IgD-negative memory B cell (primary cell): ENCODE measurements at regions not wholly inside any gene's neighbourhood (a gene's known extent, or its start where the extent isn't known, plus 50 kb on each side); places are given as distances from the start of the nearest gene placed in this dataset.

ENCODE experiments used
- H3K27ac Mint-ChIP-seq, 3 donors: one replicate each; pipeline ENCODE4 v1.8.0; 2020 to 2022; ENCODE audit warnings: mild to moderate bottlenecking in 3 of 3, mixed read lengths in 3 of 3, moderate library complexity in 1 of 3
- H3K27me3 Mint-ChIP-seq: one replicate; pipeline ENCODE4 v1.8.0; 2021; ENCODE audit warnings: mixed read lengths
- H3K36me3 Mint-ChIP-seq: one replicate; pipeline ENCODE4 v1.8.0; 2020; ENCODE audit warnings: mild to moderate bottlenecking, mixed read lengths
- H3K4me1 Mint-ChIP-seq, 3 donors: one replicate each; pipeline ENCODE4 v1.8.0; 2020 to 2022; ENCODE audit warnings: mixed read lengths in 3 of 3, mild to moderate bottlenecking in 1 of 3
- H3K4me3 Mint-ChIP-seq, 4 donors: one replicate each; pipeline ENCODE4 v1.8.0; 2020 to 2022; ENCODE audit warnings: mild to moderate bottlenecking in 4 of 4, mixed read lengths in 4 of 4, moderate library complexity in 3 of 4
- H3K9me3 Mint-ChIP-seq, 3 donors: one replicate each; pipeline ENCODE4 v1.8.0; 2020 to 2021; ENCODE audit warnings: mixed read lengths in 3 of 3, mild to moderate bottlenecking in 1 of 3

DNA sequence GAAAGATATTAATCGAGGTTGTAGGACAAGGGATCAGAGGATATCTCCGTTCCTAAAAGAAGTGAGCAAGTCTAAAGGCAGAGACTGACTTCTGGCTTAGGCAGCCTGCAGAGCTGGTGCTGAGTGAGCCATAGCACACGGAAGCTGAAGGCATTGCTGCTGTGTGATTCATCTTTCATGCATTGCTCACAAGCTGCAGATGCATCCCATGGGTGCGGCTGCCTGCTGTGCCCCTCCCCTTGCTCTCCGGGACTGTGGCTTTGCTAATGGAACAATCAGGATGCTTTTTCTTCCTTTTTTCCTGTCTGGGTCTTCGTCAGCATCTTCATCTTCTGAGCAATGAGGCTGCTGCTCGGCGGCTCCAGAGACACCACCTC is 341.4 kb downstream of the DIRAS2 start:
- no peaks in the 10 kb centered on the region for H3K4me1 Mint-ChIP-seq
- H3K36me3 Mint-ChIP-seq = peaks cover 2% of the 10 kb centered on the region
- H3K27me3 Mint-ChIP-seq = peaks cover 21% of the 10 kb centered on the region
- H3K27ac Mint-ChIP-seq = no peak overlapping the region
- peak overlapping the region in 1 of 4 donors; percentile 12 for H3K4me3 Mint-ChIP-seq
- no peaks in the 10 kb centered on the region for H3K9me3 Mint-ChIP-seq

DNA sequence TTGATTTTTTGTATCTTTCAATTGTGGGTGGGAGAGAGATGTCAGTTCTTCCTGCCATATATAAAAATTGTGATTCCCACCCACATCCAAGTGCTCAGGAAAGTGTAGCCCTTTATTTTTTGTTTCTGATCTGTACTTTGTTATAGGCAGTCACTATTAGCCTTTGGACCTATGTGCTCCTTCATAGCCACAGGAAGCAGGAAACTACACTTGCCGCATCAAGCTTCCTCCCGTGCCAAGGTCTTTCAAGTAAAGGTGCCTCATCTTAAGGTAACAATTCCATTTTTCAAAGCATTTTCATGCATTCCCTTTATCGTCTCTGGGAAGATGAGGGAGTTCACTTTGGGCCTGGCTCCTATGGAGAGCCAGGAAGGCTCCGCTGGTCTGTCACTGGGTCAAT is 339.0 kb downstream of the DIRAS2 start:
- Mint-ChIP-seq H3K4me3 (no peak overlapping the region), H3K4me1 (no peaks in the 10 kb centered on the region), H3K27me3 (peaks cover 20% of the 10 kb centered on the region), H3K27ac (no peak overlapping the region), H3K9me3 (no peaks in the 10 kb centered on the region), H3K36me3 (peaks cover 2% of the 10 kb centered on the region)

DNA sequence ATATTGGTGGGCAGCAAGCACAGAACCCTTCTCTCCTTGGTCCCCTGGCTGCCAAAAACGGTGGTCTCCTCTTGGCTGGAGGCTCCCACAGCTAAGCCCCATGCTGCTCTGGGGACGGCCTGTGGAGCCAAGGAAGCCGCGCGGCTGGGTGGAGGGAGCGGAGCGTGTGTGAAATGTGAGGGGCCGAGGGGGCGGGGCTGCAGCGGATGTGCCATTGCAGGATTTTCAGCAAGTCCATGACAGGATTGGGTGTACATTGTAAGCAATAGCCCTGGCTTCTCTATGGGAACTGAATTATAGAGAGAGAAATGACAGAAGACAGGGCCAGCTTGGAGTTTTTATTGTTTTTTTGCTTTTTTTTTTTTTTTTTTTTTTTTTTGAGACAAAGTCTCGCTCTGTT is 336.5 kb downstream of the DIRAS2 start:
- H3K27me3 Mint-ChIP-seq = peaks cover 15% of the 10 kb centered on the region

DNA sequence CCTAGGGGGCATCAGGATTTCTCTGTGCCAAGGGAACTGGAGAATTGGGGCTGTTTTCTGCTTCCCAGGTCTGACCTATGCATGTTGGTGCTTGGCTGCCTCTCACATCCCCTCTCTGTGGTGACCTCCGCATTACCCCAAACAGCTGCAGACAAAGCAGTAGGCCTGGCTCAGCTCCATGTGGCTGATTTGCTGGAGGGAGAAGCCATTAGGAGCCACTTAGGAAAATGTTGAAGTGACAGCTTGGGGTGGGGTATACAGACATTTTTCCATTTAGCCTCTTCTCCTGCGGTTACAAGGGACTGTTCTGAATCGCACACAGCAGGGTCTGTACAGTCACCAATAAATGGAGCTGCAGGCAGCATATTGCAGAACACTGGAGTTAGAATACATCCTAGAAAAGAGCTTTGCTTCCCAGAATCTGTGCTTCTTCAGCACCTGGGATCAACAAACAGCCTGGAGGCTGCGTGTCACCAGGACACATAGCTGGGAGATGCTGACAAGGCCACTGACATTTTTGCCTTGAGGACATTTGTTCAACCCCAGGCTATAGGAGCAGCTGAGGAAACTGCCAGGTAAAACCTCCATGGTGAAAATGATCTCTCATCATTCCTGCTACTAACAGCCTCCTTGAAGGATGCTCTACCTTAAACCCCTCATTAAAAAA is 335.3 kb downstream of the DIRAS2 start:
- Mint-ChIP-seq H3K27ac (no peak overlapping the region), H3K9me3 (no peaks in the 10 kb centered on the region), H3K27me3 (peaks cover 10% of the 10 kb centered on the region), H3K4me1 (no peaks in the 10 kb centered on the region), H3K4me3 (no peak overlapping the region), H3K36me3 (peaks cover 2% of the 10 kb centered on the region)

More for the DNA sequence above, 336.5 kb downstream of the DIRAS2 start:
- no peak overlapping the region for H3K27ac Mint-ChIP-seq
- H3K9me3 Mint-ChIP-seq = no peaks in the 10 kb centered on the region
- no peaks in the 10 kb centered on the region for H3K4me1 Mint-ChIP-seq
- H3K36me3 Mint-ChIP-seq = peaks cover 2% of the 10 kb centered on the region
- H3K4me3 Mint-ChIP-seq = no peak overlapping the region

DNA sequence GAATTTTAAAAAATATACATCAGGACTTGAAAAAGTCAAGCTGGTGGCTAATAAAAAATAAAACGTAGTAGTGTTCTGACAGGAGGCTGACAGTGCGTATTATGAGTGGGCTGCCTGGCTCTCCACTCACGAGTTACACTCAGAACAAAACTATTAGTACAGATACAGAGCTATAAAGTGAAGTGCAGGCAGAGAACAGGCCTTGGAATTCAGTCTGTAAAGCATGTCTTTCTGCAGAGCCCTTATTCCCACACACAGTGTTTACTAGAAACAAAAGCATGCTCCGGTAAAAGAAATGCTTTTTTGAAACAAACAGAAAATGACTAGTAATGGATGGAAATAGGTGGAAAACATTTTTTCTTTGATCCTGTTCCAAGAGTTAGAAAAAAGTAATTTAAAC is 334.7 kb downstream of the DIRAS2 start:
- no peaks in the 10 kb centered on the region for H3K9me3 Mint-ChIP-seq
- no peak overlapping the region for H3K4me3 Mint-ChIP-seq
- H3K27ac Mint-ChIP-seq = no peak overlapping the region
- peaks cover 2% of the 10 kb centered on the region for H3K36me3 Mint-ChIP-seq
- no peaks in the 10 kb centered on the region for H3K4me1 Mint-ChIP-seq
- peaks cover 10% of the 10 kb centered on the region for H3K27me3 Mint-ChIP-seq

DNA sequence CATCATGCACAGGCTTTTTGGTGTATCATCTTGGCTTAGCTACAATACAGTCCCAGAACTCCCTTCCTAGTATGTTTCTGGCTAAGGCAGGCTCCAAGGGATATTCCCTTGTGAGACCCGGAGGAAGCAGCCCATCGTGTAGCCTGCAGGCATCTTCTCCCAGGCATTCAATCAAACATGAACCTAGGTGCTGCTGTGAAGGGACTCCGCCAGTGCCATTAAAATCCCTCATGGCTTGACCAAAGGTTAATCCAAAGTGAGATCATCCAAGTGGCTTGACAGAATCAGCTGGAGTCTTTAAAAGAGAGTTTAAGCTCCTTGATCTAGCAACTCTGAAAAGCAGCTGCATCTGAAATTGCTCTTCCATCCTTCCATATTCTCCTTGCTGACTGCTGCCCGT is 333.9 kb downstream of the DIRAS2 start:
- Mint-ChIP-seq H3K4me1 (no peaks in the 10 kb centered on the region), H3K36me3 (peaks cover 2% of the 10 kb centered on the region), H3K27me3 (peaks cover 12% of the 10 kb centered on the region)

DNA sequence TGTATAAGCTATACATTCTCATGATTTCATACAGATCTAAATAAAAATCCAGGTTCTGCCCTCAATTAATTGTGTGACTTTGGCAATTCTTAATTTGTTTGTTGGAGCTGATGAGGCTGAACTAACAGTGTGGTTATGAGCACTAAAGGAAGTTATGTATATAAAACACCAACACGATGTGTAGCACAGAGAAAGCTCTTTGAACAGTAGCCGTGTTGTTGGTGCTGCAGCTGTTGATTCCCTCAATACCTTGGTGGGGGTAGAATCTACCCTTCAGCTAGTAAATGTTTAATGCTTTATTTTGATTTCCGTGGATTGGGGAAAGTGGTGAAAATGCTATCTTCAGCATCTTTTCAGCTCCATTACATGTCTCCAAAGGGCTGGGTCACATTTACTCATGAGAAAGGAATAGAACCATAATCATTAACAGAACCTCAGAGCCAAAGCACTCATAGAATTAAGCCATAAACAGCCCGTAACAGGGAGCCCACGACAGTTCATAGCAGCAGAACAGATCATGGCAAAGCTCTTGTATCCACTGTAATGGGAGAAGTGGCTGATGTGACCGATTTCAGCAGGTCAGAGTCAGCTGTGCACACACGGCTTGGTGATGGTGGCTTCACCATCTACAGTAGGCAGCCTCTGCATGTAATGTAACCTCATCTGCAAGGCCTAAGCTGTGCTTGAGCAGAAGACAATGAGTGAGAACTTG is 332.7 kb downstream of the DIRAS2 start:
- Mint-ChIP-seq H3K27me3 (peaks cover 5% of the 10 kb centered on the region), H3K4me3 (no peak overlapping the region), H3K36me3 (no peaks in the 10 kb centered on the region)

More for the DNA sequence above, 333.9 kb downstream of the DIRAS2 start:
- H3K9me3 Mint-ChIP-seq = peaks cover 0 to 2% (median 0%) of the 10 kb centered on the region in 3 donors
- no peak overlapping the region for H3K27ac Mint-ChIP-seq
- H3K4me3 Mint-ChIP-seq = no peak overlapping the region

DNA sequence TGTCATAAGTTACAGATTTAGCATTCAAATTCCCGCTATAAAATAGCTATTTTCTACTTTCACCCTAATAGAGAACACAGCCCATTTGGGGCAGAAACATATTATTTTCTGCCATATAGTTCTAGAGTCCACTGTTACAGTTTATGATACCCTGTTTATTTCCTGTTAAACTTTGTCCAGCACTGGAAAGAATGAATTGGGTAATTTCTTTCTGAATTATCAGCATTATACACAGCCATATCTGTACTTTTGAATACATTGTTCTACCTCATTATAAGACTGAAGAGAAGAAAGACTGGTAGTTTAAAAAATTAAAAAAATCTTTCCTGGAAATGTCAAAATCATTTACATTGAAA is 332.1 kb downstream of the DIRAS2 start:
- peaks cover 0 to 2% (median 0%) of the 10 kb centered on the region in 3 donors for H3K9me3 Mint-ChIP-seq
- H3K27me3 Mint-ChIP-seq = peaks cover 5% of the 10 kb centered on the region
- H3K4me3 Mint-ChIP-seq = no peak overlapping the region
- no peak overlapping the region for H3K27ac Mint-ChIP-seq
- no peaks in the 10 kb centered on the region for H3K4me1 Mint-ChIP-seq
- H3K36me3 Mint-ChIP-seq = no peaks in the 10 kb centered on the region

More for the DNA sequence above, 332.7 kb downstream of the DIRAS2 start:
- Mint-ChIP-seq H3K27ac (no peak overlapping the region), H3K9me3 (peaks cover 0 to 2% (median 0%) of the 10 kb centered on the region in 3 donors), H3K4me1 (no peaks in the 10 kb centered on the region)

DNA sequence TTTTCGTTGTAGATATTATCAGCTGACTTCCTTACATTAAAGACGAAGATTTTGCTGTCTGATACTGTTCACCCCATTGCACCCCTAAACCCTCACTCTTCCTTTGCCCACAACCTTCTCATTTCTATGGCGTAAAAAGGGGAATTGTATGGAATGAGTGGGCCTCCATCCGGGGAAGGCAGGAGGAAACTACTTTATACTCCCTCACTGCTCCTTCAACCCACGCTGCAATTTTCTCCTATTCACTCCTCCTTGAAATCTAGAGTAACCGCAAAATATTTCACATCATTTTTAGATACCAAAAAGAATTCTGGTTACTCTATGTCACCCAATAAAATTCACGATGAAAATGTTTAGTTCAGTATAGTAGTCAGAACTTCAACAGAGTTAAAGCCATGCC is 330.8 kb downstream of the DIRAS2 start:
- H3K36me3 Mint-ChIP-seq = no peaks in the 10 kb centered on the region
- H3K27me3 Mint-ChIP-seq = peaks cover 5% of the 10 kb centered on the region
- no peak overlapping the region for H3K27ac Mint-ChIP-seq
- no peak overlapping the region for H3K4me3 Mint-ChIP-seq
- H3K9me3 Mint-ChIP-seq = peaks cover 0 to 2% (median 0%) of the 10 kb centered on the region in 3 donors
- no peaks in the 10 kb centered on the region for H3K4me1 Mint-ChIP-seq

DNA sequence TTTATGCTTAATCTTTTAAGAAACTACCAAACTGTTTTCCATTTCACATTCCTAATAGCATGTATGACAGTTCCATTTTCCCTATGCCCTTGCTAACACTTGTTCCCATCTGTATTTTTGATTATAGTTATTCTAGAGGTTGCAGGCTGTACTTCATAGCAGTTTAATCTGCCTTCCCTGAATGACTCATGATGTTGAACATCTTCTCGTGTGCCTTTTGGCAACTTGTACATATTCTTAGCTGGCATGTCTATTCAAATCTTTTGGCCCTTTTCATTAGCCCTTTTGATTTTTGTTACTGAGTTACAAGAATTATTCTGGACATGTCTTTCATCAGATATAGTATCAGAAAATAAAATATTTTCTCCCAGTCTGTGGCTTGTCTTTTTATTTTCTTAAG is 320.3 kb downstream of the DIRAS2 start:
- H3K27ac Mint-ChIP-seq = no peak overlapping the region
- peaks cover 8% of the 10 kb centered on the region for H3K27me3 Mint-ChIP-seq
- H3K9me3 Mint-ChIP-seq = no peaks in the 10 kb centered on the region
- no peaks in the 10 kb centered on the region for H3K36me3 Mint-ChIP-seq
- peaks cover 0 to 4% (median 0%) of the 10 kb centered on the region in 3 donors for H3K4me1 Mint-ChIP-seq
- no peak overlapping the region for H3K4me3 Mint-ChIP-seq

DNA sequence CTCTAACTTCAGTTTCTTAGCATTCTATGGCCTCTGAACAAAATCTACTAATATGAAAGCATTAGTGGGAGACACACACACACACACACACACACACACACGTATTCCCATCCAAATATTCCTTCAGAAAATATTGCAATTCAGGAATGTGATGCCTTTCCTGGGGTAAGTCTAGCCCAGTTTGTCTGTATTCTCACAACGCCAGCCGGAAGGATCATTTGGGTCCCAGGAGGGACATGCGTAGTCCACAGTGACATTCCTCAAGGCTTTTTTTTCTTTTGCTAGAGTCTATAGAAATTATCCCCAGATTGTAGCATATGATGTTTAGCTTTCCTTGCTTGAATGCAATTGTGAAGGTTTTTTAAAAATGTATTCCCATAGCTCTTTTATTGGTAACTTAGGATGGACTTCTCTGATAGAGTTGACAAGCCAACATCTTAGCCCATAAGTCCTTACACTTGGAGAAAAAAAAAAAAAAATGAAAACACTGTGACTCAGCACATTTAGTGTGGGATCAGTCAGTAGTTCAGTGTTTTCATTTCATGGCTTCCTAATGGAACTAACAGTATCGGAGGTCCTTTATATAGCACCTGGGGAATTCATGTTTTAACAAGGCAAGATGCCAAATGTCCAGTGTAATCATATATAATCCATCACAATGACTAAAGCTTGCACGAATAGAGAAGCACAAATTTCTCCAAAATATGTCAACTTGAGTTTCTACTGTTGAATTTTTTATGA is 316.5 kb downstream of the DIRAS2 start:
- peaks cover 12% of the 10 kb centered on the region for H3K27me3 Mint-ChIP-seq

DNA sequence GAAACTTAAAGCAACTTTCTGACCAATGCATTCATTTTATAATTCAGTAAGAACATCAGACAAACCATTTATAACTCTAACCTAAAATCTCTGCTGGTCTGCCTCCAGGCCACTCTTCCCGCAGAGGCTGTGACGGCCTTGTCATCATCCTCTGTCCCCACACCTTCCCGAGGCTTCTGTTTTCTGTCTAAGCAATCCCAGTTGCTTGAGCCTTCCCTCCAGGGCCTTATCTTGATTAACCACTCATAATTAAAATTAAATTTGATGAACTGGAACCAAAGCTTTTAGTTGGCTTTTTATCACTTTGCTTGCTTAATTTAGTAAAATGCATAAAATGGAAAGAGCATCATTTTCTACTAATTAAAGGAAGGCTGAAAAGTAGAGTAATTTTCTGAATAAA is 312.4 kb downstream of the DIRAS2 start:
- no peaks in the 10 kb centered on the region for H3K36me3 Mint-ChIP-seq
- H3K4me3 Mint-ChIP-seq = no peak overlapping the region
- no peaks in the 10 kb centered on the region for H3K9me3 Mint-ChIP-seq
- H3K27me3 Mint-ChIP-seq = peaks cover 17% of the 10 kb centered on the region
- H3K4me1 Mint-ChIP-seq = no peaks in the 10 kb centered on the region
- H3K27ac Mint-ChIP-seq = no peak overlapping the region

More for the DNA sequence above, 316.5 kb downstream of the DIRAS2 start:
- Mint-ChIP-seq H3K27ac (no peak overlapping the region), H3K9me3 (no peaks in the 10 kb centered on the region), H3K36me3 (no peaks in the 10 kb centered on the region), H3K4me3 (no peak overlapping the region), H3K4me1 (peaks cover 0 to 2% (median 0%) of the 10 kb centered on the region in 3 donors)

DNA sequence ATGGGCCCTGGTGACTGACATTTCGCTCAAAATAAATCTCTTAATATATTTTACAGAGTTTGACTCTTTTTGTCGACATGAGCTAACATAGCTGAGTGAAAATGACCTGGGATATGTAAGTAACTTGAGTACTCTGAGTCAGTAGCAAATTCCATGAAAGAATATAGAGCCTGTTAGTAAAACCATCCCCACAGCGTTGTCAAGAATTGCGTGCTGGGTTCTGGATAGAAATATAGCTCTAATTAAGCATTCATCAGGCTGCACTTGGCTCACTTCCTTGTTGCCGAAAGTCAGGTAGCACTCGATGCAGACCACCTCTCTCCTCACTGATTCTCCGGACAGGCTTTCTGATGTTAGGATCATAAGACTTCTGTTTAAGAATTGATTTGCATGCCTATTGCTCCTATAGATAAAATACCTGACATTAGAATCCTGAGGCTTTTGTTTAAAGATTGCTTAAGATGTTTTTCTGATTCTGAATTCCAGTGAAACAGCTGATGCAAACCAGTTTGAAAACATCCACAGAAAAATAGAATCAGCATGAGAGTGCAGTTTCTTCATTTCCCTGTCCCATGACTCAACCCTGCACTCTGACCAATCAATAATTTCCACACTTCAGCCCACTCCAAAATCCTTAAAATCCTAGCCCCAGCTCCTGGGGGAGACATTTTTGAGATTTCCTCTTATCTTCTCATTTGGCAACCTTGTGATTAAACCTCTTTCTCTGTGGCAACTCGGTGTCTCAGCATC is 310.6 kb downstream of the DIRAS2 start:
- Mint-ChIP-seq H3K9me3 (no peaks in the 10 kb centered on the region), H3K4me1 (no peaks in the 10 kb centered on the region), H3K27ac (no peak overlapping the region), H3K36me3 (peaks cover 1% of the 10 kb centered on the region), H3K4me3 (no peak overlapping the region), H3K27me3 (peaks cover 13% of the 10 kb centered on the region)

DNA sequence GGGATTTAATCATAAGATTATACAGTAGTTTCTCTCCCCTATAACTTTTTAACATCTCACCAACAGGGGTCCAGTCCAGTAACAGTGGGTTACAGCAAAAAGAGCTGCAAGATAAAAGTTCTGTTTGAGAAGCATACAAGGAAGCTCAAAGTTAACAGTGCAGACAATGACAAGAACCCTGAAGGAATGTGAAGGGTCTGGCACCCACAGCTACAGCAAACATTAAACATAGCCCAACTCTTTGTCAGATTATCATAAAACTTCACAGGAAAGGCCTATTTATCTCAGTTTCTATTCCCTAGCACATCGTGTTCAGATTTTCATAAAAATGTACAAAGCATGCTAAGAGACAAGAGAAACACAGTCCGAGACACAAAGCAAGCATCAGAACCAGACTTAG is 309.4 kb downstream of the DIRAS2 start:
- Mint-ChIP-seq H3K36me3 (peaks cover 1% of the 10 kb centered on the region), H3K27ac (no peak overlapping the region), H3K4me1 (no peaks in the 10 kb centered on the region), H3K9me3 (no peaks in the 10 kb centered on the region), H3K4me3 (no peak overlapping the region), H3K27me3 (peaks cover 13% of the 10 kb centered on the region)

DNA sequence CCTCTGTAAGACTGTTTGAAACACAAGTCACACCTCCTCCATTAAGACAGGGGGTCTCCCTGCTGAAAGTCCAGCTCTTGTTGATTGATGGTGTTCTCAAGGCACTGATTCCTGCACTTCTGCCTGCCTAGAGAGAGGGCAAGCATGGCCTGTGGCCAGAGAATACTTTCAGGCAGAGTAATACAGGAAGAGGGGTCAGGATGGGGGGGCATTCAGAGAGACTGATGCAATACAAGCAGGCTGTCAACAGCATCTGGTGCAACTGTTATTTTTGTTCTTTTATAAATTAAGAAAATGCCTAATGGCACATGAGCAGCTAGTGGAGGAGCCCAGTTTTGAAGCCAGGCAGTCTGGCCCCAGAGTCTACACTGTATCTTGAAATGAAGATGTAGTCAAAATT is 302.2 kb downstream of the DIRAS2 start:
- H3K27me3 Mint-ChIP-seq = peaks cover 7% of the 10 kb centered on the region
- no peak overlapping the region for H3K27ac Mint-ChIP-seq
- H3K36me3 Mint-ChIP-seq = peaks cover 1% of the 10 kb centered on the region
- H3K4me1 Mint-ChIP-seq = no peaks in the 10 kb centered on the region
- H3K9me3 Mint-ChIP-seq = peaks cover 0 to 2% (median 0%) of the 10 kb centered on the region in 3 donors
- no peak overlapping the region for H3K4me3 Mint-ChIP-seq
